Endodermal cell (in vitro differentiated cells): ENCODE measurements at regions not wholly inside any gene's neighbourhood (a gene's known extent, or its start where the extent isn't known, plus 50 kb on each side); places are given as distances from the start of the nearest gene placed in this dataset.

Source experiments
- DNase-seq: peaks from one replicate; pipeline ENCODE4 v3.0.0-alpha.2; 2017
- H3K27ac ChIP-seq: 2 replicates; pipeline ENCODE4 v1.5.1; 2013; ENCODE audit warnings: mild to moderate bottlenecking, low read depth, low read length, moderate library complexity
- H3K27me3 ChIP-seq: 2 replicates; pipeline ENCODE4 v1.6.1; 2013; ENCODE audit warnings: mild to moderate bottlenecking, low read length, moderate library complexity; ENCODE audit not compliant: insufficient read depth, control insufficient read depth, poor library complexity, severe bottlenecking
- H3K36me3 ChIP-seq: 2 replicates; pipeline ENCODE4 v1.7.0; 2013; ENCODE audit warnings: mild to moderate bottlenecking, low read length, moderate library complexity; ENCODE audit not compliant: control insufficient read depth, insufficient read depth
- H3K4me1 ChIP-seq: one replicate; pipeline ENCODE4 v1.7.0; 2013; ENCODE audit warnings: low read length; ENCODE audit not compliant: control insufficient read depth, insufficient read depth
- H3K4me3 ChIP-seq: 2 replicates; pipeline ENCODE4 v1.5.1; 2013; ENCODE audit warnings: mild to moderate bottlenecking, low read length, moderate library complexity
- H3K9ac ChIP-seq: 2 replicates; pipeline ENCODE4 v1.6.1; 2013; ENCODE audit warnings: mild to moderate bottlenecking, low read length, moderate library complexity; ENCODE audit not compliant: poor library complexity, severe bottlenecking; ENCODE audit errors: extremely low read depth
- H3K9me3 ChIP-seq: 2 replicates; pipeline ENCODE4 v1.6.1; 2013; ENCODE audit warnings: mild to moderate bottlenecking, low read length, moderate library complexity; ENCODE audit not compliant: control insufficient read depth
- H3K27ac Mint-ChIP-seq: 2 replicates; pipeline ENCODE4 v1.8.0; 2020; ENCODE audit warnings: mixed read lengths
- H3K27me3 Mint-ChIP-seq: 2 replicates; pipeline ENCODE4 v1.8.0; 2021; ENCODE audit warnings: mild to moderate bottlenecking, mixed read lengths; ENCODE audit not compliant: insufficient read depth
- H3K36me3 Mint-ChIP-seq: 2 replicates; pipeline ENCODE4 v1.8.0; 2020; ENCODE audit warnings: low read depth, mixed read lengths
- H3K4me1 Mint-ChIP-seq: 2 replicates; pipeline ENCODE4 v1.8.0; 2020; ENCODE audit warnings: mixed read lengths
- H3K4me3 Mint-ChIP-seq: 2 replicates; pipeline ENCODE4 v1.8.0; 2020; ENCODE audit warnings: mild to moderate bottlenecking, moderate library complexity, mixed read lengths
- H3K9me3 Mint-ChIP-seq: 2 replicates; pipeline ENCODE4 v1.8.0; 2020; ENCODE audit warnings: mild to moderate bottlenecking, mixed read lengths
- CTCF ChIP-seq: fragments of 200-600 bp; sonication (generic); conservative IDR thresholded peaks from 2 replicates; pipeline ENCODE4 v1.5.0; 2021; ENCODE audit warnings: antibody characterized with exemption, mild to moderate bottlenecking
- WGBS, 2 experiments: methylation state at CpG; one replicate each; pipeline versions ENCODE4 v1.1.5 to v1.1.7; 2013; ENCODE audit warnings: missing lambda C conversion rate in 2 of 2, mixed read lengths in 1 of 2; ENCODE audit not compliant: insufficient coverage in 1 of 2, insufficient read length in 1 of 2; 5-methylcytosine and 5-hydroxymethylcytosine counted together

GRCh38 chr16:6131526-6132050 lies 1034.0 kb upstream of the EEF2KMT start:
- Histone ChIP-seq H3K36me3 (no peaks in the 10 kb centered on the region), H3K27me3 (no peaks in the 10 kb centered on the region), H3K9me3 (no peaks in the 10 kb centered on the region), H3K9ac (no peak overlapping the region), H3K4me1 (no peaks in the 10 kb centered on the region), H3K4me3 (no peak overlapping the region), H3K27ac (no peak overlapping the region)
- WGBS, 2 experiments = 91 to 96% methylated on average over 4 to 5 of the region's 5 CpGs
- no peak for TF ChIP-seq CTCF
- no peaks in the 10 kb centered on the region for H3K9me3 Mint-ChIP-seq
- H3K27ac Mint-ChIP-seq = no peak overlapping the region
- DNase-seq = no peak
- no peaks in the 10 kb centered on the region for H3K36me3 Mint-ChIP-seq
- H3K27me3 Mint-ChIP-seq = no peaks in the 10 kb centered on the region
- no peak overlapping the region for H3K4me3 Mint-ChIP-seq
- H3K4me1 Mint-ChIP-seq = peaks cover 10% of the 10 kb centered on the region

- Mint-ChIP-seq H3K27me3 (no peaks in the 10 kb centered on the region), H3K9me3 (no peaks in the 10 kb centered on the region), H3K4me3 (no peak overlapping the region), H3K36me3 (no peaks in the 10 kb centered on the region), H3K27ac (no peak overlapping the region), H3K4me1 (peaks cover 12% of the 10 kb centered on the region)
- 88 to 92% methylated on average over 5 to 8 of the region's 8 CpGs for WGBS, 2 experiments
- Histone ChIP-seq H3K9me3 (no peaks in the 10 kb centered on the region), H3K27me3 (no peaks in the 10 kb centered on the region), H3K36me3 (no peaks in the 10 kb centered on the region), H3K4me3 (no peak overlapping the region), H3K9ac (no peak overlapping the region), H3K27ac (peak overlapping the region; percentile 87), H3K4me1 (no peaks in the 10 kb centered on the region)
- no peak for TF ChIP-seq CTCF
- no peak for DNase-seq
These were observed 1028.1 kb upstream of the EEF2KMT start for GRCh38 chr16:6125483-6126259.

- Mint-ChIP-seq H3K27ac (no peak overlapping the region), H3K4me1 (peaks cover 12% of the 10 kb centered on the region), H3K9me3 (peaks cover 3% of the 10 kb centered on the region), H3K4me3 (no peak overlapping the region), H3K27me3 (no peaks in the 10 kb centered on the region), H3K36me3 (no peaks in the 10 kb centered on the region)
- H3K27ac ChIP-seq = peak overlapping the region; percentile 87
- H3K36me3 ChIP-seq = no peaks in the 10 kb centered on the region
- DNase-seq = no peak
- no peaks in the 10 kb centered on the region for H3K4me1 ChIP-seq
- no peak overlapping the region for H3K9ac ChIP-seq
- 65% methylated on average over 1 of the region's 1 CpG; no CpG with 5 or more reads in 1 of the 2 experiments for WGBS, 2 experiments
- no peaks in the 10 kb centered on the region for H3K27me3 ChIP-seq
- no peak for TF ChIP-seq CTCF
- H3K4me3 ChIP-seq = no peak overlapping the region
- no peaks in the 10 kb centered on the region for H3K9me3 ChIP-seq
These were observed 1026.5 kb upstream of the EEF2KMT start for GRCh38 chr16:6124136-6124535.
